K562 (cell line): ENCODE measurements at regions not wholly inside any gene's neighbourhood (a gene's known extent, or its start where the extent isn't known, plus 50 kb on each side); places are given as distances from the start of the nearest gene placed in this dataset.
"Not testable (repeated sequence)": the region's sequence is repeated elsewhere in the genome, so short reads cannot be mapped to it uniquely, and the experiment has no call there.

Experiments used
- ASH1L ChIP-seq: fragments of 450-650 bp; IDR thresholded peaks from 2 replicates; pipeline ENCODE4 v1.6.1; 2018; ENCODE audit warnings: borderline replicate concordance, mild to moderate bottlenecking, low read depth; ENCODE audit not compliant: partially characterized antibody
- BRCA1 ChIP-seq, 2 experiments: fragments of 450-650 bp in 1 of 2; sonication (generic) in 1 of 2; formaldehyde crosslinking in 1 of 2; IDR thresholded peaks; 2 replicates each; pipeline versions ENCODE4 v1.5.0 to v1.6.1; 2017 to 2020; ENCODE audit warnings: mild to moderate bottlenecking in 1 of 2, missing genetic modification reagents in 1 of 2
- CTCF ChIP-seq, 3 experiments: IDR thresholded peaks in 2 of 3; conservative IDR thresholded peaks in 1 of 3; 2 replicates each; pipeline ENCODE4 v1.5.1; 2011 to 2012; ENCODE audit warnings: low read length in 3 of 3, mild to moderate bottlenecking in 3 of 3, control low read depth in 2 of 3, improper control_type of control experiment in 1 of 3, inconsistent platforms in 1 of 3, low read depth in 1 of 3, mixed read lengths in 1 of 3, moderate library complexity in 1 of 3; ENCODE audit not compliant: insufficient read depth in 2 of 3
- EGR1 ChIP-seq: fragments of 450-650 bp; conservative IDR thresholded peaks from 2 replicates; pipeline ENCODE4 v1.6.1; 2017; ENCODE audit warnings: mild to moderate bottlenecking
- FOXA1 ChIP-seq: fragments of 450-650 bp; IDR thresholded peaks from 2 replicates; pipeline ENCODE4 v1.6.1; 2016; ENCODE audit warnings: mild to moderate bottlenecking, borderline replicate concordance
- FOXM1 ChIP-seq, 2 experiments: fragments of 450-650 bp in 1 of 2; sonication (generic) in 1 of 2; formaldehyde crosslinking in 1 of 2; IDR thresholded peaks; 2 replicates each; pipeline versions ENCODE4 v1.6.1 to v1.9.0; 2017 to 2022; ENCODE audit warnings: low read depth in 2 of 2, mild to moderate bottlenecking in 2 of 2, missing genetic modification reagents in 1 of 2, moderate library complexity in 1 of 2
- MTA3 ChIP-seq: fragments of 450-650 bp; formaldehyde crosslinking; IDR thresholded peaks from 2 replicates; pipeline ENCODE4 v1.6.1; 2017; ENCODE audit warnings: mild to moderate bottlenecking, borderline replicate concordance
- REST ChIP-seq, 2 experiments: fragments of 450-650 bp; formaldehyde crosslinking in 1 of 2; IDR thresholded peaks; 2 replicates each; pipeline versions ENCODE4 v1.4.0 to v1.6.1; 2014 to 2020; ENCODE audit warnings: mild to moderate bottlenecking in 2 of 2, borderline replicate concordance in 1 of 2, low read depth in 1 of 2
- SP2 ChIP-seq: IDR thresholded peaks from 2 replicates; pipeline ENCODE4 v1.6.1; 2011; ENCODE audit warnings: mild to moderate bottlenecking, low read depth, low read length, moderate library complexity; ENCODE audit not compliant: poor library complexity, severe bottlenecking; ENCODE audit errors: extremely low read depth
- TOE1 ChIP-seq, 2 experiments: fragments of 450-650 bp in 1 of 2; sonication (generic) in 1 of 2; formaldehyde crosslinking in 1 of 2; IDR thresholded peaks; 2 replicates each; pipeline versions ENCODE4 v1.7.1 to v1.8.0; 2016 to 2022; ENCODE audit warnings: borderline replicate concordance in 2 of 2, mild to moderate bottlenecking in 2 of 2, antibody characterized with exemption in 1 of 2, inconsistent platforms in 1 of 2, low read depth in 1 of 2, missing genetic modification reagents in 1 of 2, moderate library complexity in 1 of 2
- ZNF239 ChIP-seq: fragments of 250-450 bp; sonication (Bioruptor Pico); IDR thresholded peaks from 2 replicates; pipeline ENCODE4 v1.4.0; 2020; ENCODE audit warnings: mild to moderate bottlenecking

- not testable (repeated sequence) for TF ChIP-seq FOXM1 (IDR thresholded peaks at IDR 0.05; ENCODE audit: low read depth); FOXM1 (CRISPR knock-in tag; IDR thresholded peaks at IDR 0.05; ENCODE audit: low read depth); CTCF (IDR thresholded peaks at IDR 0.05 in 2 of 3, conservative IDR thresholded peaks at IDR 0.05 in 1 of 3; ENCODE audit: insufficient read depth in 2 of 3, low read depth in 1 of 3, low read length in 3 of 3); MTA3; SP2; EGR1; ASH1L; BRCA1 (IDR thresholded peaks at IDR 0.05); BRCA1 (CRISPR knock-in tag; IDR thresholded peaks at IDR 0.05); ZNF239; REST (IDR thresholded peaks at IDR 0.05; ENCODE audit: borderline replicate concordance); REST (CRISPR knock-in tag; IDR thresholded peaks at IDR 0.05; ENCODE audit: low read depth); TOE1 (IDR thresholded peaks at IDR 0.05; ENCODE audit: borderline replicate concordance); TOE1 (CRISPR knock-in tag; IDR thresholded peaks at IDR 0.05; ENCODE audit: borderline replicate concordance, low read depth); FOXA1
These were observed 187.4 kb upstream of the LRRC61 start for GRCh38 chr7:150135620-150136190.
